B cell (primary cell): ENCODE measurements at regions not wholly inside any gene's neighbourhood (a gene's known extent, or its start where the extent isn't known, plus 50 kb on each side); places are given as distances from the start of the nearest gene placed in this dataset.
"Not testable (repeated sequence)": the region's sequence is repeated elsewhere in the genome, so short reads cannot be mapped to it uniquely, and the experiment has no call there.

Experiments
- CTCF ChIP-seq: fragments of 200-600 bp; IDR thresholded peaks from one replicate; pipeline ENCODE4 v1.8.0; 2022; ENCODE audit warnings: antibody characterized with exemption, mild to moderate bottlenecking
- EZH2 ChIP-seq: IDR thresholded peaks from 2 replicates; pipeline ENCODE4 v1.6.1; 2012; ENCODE audit warnings: borderline replicate concordance, low read depth, mild to moderate bottlenecking, moderate library complexity, low read length; ENCODE audit not compliant: insufficient read depth, poor library complexity, severe bottlenecking

DNA sequence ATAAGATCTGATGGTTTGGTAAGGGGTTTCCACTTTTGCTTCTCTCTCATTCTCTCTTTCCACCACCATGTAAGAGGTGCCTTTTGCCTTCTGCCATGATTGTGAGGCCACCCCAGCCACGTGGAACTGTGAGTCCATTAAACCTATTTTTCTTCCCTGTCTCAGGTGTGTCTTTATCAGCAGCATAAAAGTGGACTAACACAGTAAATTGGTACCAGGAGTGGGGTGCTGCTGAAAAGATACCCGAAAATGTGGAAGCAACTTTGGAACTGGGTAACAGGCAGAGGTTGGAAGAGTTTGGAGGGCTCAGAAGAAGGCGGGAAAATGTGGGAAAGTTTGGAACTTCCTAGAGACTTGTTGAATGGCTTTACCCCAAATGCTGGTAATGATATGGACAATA, 226.4 kb upstream of the MSX2 start:
- TF ChIP-seq CTCF, EZH2: not testable (repeated sequence)
